SU-DHL-6 (cell line): ENCODE measurements at regions not wholly inside any gene's neighbourhood (a gene's known extent, or its start where the extent isn't known, plus 50 kb on each side); places are given as distances from the start of the nearest gene placed in this dataset.

Experiments used
- H2AFZ ChIP-seq: fragments of 200-600 bp; sonication (generic); 2 replicates; pipeline ENCODE4 v1.6.1; 2014; ENCODE audit warnings: low read depth, mild to moderate bottlenecking, moderate library complexity, mixed read lengths, antibody characterized with exemption, low read length; ENCODE audit not compliant: severe bottlenecking
- H3F3A ChIP-seq: fragments of 200-600 bp; shearing (Covaris generic); 2 replicates; pipeline ENCODE4 v1.6.0; 2016; ENCODE audit warnings: antibody characterized with exemption, mild to moderate bottlenecking; ENCODE audit not compliant: insufficient read depth
- H3K27ac ChIP-seq: fragments of 200-600 bp; sonication (generic); 2 replicates; pipeline ENCODE4 v1.5.1; 2016; ENCODE audit warnings: low read depth, mild to moderate bottlenecking, low read length, moderate library complexity, mixed read lengths
- H3K27me3 ChIP-seq: fragments of 200-600 bp; sonication (generic), shearing (Covaris generic); 2 replicates; pipeline ENCODE4 v1.6.0; 2014; ENCODE audit warnings: mild to moderate bottlenecking, low read length
- H3K36me3 ChIP-seq: fragments of 200-600 bp; sonication (generic); 2 replicates; pipeline ENCODE4 v1.6.1; 2014; ENCODE audit warnings: mild to moderate bottlenecking, low read length, mixed read lengths
- H3K4me2 ChIP-seq: fragments of 300-600, 200-600 bp; shearing (Covaris generic), sonication (generic); 2 replicates; pipeline ENCODE4 v1.6.0; 2014; ENCODE audit warnings: low read length, low read depth, mild to moderate bottlenecking; ENCODE audit not compliant: poor library complexity, severe bottlenecking
- H3K4me3 ChIP-seq: fragments of 200-600 bp; sonication (generic); 2 replicates; pipeline ENCODE4 v1.5.1; 2014; ENCODE audit warnings: antibody characterized with exemption, low read length, mild to moderate bottlenecking, mixed read lengths; ENCODE audit not compliant: insufficient read depth, poor library complexity, severe bottlenecking
- H3K79me2 ChIP-seq: fragments of 200-600 bp; sonication (generic); 2 replicates; pipeline ENCODE4 v1.6.1; 2014; ENCODE audit warnings: mild to moderate bottlenecking, low read length, moderate library complexity; ENCODE audit not compliant: insufficient read depth
- H3K9ac ChIP-seq: fragments of 200-600 bp; sonication (generic); 2 replicates; pipeline ENCODE4 v1.7.0; 2014; ENCODE audit warnings: mild to moderate bottlenecking, low read length
- H3K9me2 ChIP-seq: fragments of 200-600 bp; sonication (generic); replicated peaks from 2 replicates; pipeline ENCODE4 v1.6.1; 2014; ENCODE audit warnings: low read length; ENCODE audit not compliant: insufficient read depth
- H3K9me3 ChIP-seq: fragments of 200-600 bp; sonication (generic); 2 replicates; pipeline ENCODE4 v1.6.1; 2014; ENCODE audit warnings: low read length, mixed read lengths; ENCODE audit not compliant: insufficient read depth
- H4K20me1 ChIP-seq: fragments of 200-600 bp; sonication (generic); 2 replicates; pipeline ENCODE4 v1.6.1; 2014; ENCODE audit warnings: low read depth, mild to moderate bottlenecking, antibody characterized with exemption, low read length, moderate library complexity, mixed read lengths
- CTCF ChIP-seq: fragments of 200-600 bp; sonication (generic); IDR thresholded peaks from one replicate; pipeline ENCODE4 v1.5.1; 2017; ENCODE audit warnings: antibody characterized with exemption, mild to moderate bottlenecking, low read length, moderate library complexity; ENCODE audit not compliant: insufficient read depth, poor library complexity, severe bottlenecking
- EZH2phosphoT487 ChIP-seq: fragments of 200-600 bp; sonication (generic), shearing (Covaris generic); conservative IDR thresholded peaks from 2 replicates; pipeline ENCODE4 v1.6.1; 2018; ENCODE audit warnings: mild to moderate bottlenecking, antibody characterized with exemption, low read length, moderate library complexity, mixed read lengths

- H3K27ac ChIP-seq = no peak overlapping the region
- H3K4me2 ChIP-seq = no peak overlapping the region
- H3K36me3 ChIP-seq = no peaks in the 10 kb centered on the region
- no peaks in the 10 kb centered on the region for H4K20me1 ChIP-seq
- H3F3A ChIP-seq = no peaks in the 10 kb centered on the region
- H3K4me3 ChIP-seq = no peak overlapping the region
- no peaks in the 10 kb centered on the region for H3K9me3 ChIP-seq
- no peaks in the 10 kb centered on the region for H3K27me3 ChIP-seq
- no peak for TF ChIP-seq EZH2phosphoT487
- no peak for TF ChIP-seq CTCF
- H2AFZ ChIP-seq = no peak overlapping the region
- no peaks in the 10 kb centered on the region for H3K9me2 ChIP-seq
- no peaks in the 10 kb centered on the region for H3K79me2 ChIP-seq
- no peak overlapping the region for H3K9ac ChIP-seq
Observed at GRCh38 chr11:42462558-42463310, 849.1 kb upstream of the API5 start.

- no peak overlapping the region for H3K27ac ChIP-seq
- H2AFZ ChIP-seq = no peak overlapping the region
- H3K4me3 ChIP-seq = no peak overlapping the region
Observed at GRCh38 chr11:42465623-42466022, 846.2 kb upstream of the API5 start.

DNA sequence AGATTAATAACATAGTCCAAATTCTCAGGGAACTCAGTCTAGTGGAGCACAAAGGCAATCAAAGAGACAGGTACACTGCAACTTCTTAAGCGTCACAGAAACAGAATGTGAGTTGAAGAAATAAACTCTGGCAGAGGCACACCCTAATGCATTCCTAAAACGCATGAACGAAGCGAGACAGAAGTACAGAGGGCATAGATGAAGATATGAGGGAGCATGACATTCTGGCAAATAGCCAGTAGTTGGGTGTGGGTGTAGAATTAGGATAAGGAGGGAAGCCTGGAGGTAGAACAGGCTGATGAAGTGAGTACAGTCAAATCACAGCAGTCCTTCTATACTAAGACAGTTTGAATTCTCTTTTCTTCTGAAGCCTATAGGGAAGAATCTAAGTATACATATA lies 838.7 kb upstream of the API5 start:
- no peak overlapping the region for H3K27ac ChIP-seq
- no peaks in the 10 kb centered on the region for H3F3A ChIP-seq
- H4K20me1 ChIP-seq = no peaks in the 10 kb centered on the region
- no peak overlapping the region for H3K4me2 ChIP-seq
- H3K4me3 ChIP-seq = no peak overlapping the region
- H3K9me2 ChIP-seq = no peaks in the 10 kb centered on the region
- no peaks in the 10 kb centered on the region for H3K27me3 ChIP-seq
- no peak for TF ChIP-seq CTCF
- no peak for TF ChIP-seq EZH2phosphoT487
- no peaks in the 10 kb centered on the region for H3K9me3 ChIP-seq
- no peaks in the 10 kb centered on the region for H3K36me3 ChIP-seq
- H2AFZ ChIP-seq = no peak overlapping the region
- H3K9ac ChIP-seq = no peak overlapping the region
- no peaks in the 10 kb centered on the region for H3K79me2 ChIP-seq

More at GRCh38 chr11:42465623-42466022, 846.2 kb upstream of the API5 start:
- Histone ChIP-seq H3K4me2 (no peak overlapping the region), H3F3A (no peaks in the 10 kb centered on the region), H3K27me3 (no peaks in the 10 kb centered on the region), H3K79me2 (no peaks in the 10 kb centered on the region), H3K9me2 (no peaks in the 10 kb centered on the region), H3K36me3 (no peaks in the 10 kb centered on the region), H4K20me1 (no peaks in the 10 kb centered on the region), H3K9me3 (no peaks in the 10 kb centered on the region), H3K9ac (no peak overlapping the region)
- TF ChIP-seq EZH2phosphoT487 = no peak
- TF ChIP-seq CTCF = no peak
